ENCODE measurements at regions not wholly inside any gene's neighbourhood (a gene's known extent, or its start where the extent isn't known, plus 50 kb on each side); places are given as distances from the start of the nearest gene placed in this dataset.

DNA sequence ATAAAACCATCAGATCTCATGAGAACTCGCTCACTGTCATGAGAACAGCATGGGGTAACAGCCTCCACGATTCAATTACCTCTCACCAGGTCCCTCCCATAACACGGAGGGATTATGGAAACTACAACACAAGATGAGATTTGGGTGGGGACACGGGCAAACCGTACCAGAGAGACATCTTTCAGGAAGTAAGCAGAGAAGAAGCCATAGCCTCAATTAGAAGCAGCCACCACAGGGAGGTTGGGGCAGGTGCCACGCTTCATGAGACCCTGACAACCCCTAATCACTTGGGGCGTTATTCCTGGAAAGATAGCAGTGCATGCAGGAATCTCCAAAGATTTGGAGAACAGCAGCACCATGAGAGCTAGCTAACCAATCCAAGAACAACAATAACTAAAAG lies 52.9 kb upstream of the SIRPG start:
- FAIRE-seq, result no peak

DNA sequence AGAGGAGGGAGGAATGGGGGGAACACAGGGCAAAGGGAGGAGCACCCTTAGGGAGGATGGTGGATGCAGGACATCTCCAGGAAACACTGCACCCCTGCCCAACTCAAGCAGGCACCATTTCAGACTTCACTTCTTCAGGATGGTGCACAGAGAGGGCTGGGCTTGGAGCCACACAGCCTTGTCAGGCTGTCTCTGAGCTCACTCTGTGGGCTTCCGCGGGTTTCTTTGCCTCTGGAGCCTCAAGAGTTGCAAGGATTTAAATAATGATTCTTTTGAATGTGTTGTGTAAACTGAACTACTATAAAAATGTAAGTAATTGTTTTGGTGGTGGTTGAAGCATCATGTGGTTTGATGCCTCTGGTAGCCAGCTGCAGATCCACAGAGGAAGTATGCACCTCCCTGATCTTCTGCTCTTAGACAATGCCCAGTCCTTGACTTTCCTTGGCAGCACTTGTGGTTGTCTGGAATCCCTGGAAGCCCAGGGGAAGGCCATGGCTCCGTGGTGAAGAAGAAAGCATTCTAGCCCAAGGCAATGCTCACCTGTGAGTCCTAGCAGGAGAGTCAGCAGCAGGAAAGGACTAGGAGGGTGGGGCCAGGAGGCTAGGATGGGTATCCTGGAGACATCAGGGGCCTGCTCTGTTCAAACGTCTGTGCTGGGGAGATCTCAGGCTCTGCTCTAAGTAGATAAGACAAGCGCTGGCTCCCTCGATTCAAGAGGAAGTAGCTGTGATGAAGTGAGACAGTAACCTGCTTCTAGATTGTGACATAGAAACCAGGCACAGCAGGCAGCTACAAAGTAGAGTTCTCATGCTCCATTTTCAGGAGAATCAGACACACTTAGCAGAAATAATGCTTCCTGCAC lies 50.2 kb upstream of the SIRPG start:
- FAIRE-seq, result no peak
